ENCODE measurements at regions not wholly inside any gene's neighbourhood (a gene's known extent, or its start where the extent isn't known, plus 50 kb on each side); places are given as distances from the start of the nearest gene placed in this dataset.

GRCh38 chr17:77301694-77302266, 161.0 kb downstream of the SEC14L1 start:
- TF ChIP-seq CTCF (IDR thresholded peaks at IDR 0.05; ENCODE audit: poor library complexity, severe bottlenecking): no peak
- H3K4me1 ChIP-seq (ENCODE audit: insufficient read depth, poor library complexity, severe bottlenecking): peaks cover 43% of the 10 kb centered on the region
- ATAC-seq (ENCODE audit: low read depth): no peak

GRCh38 chr17:77302682-77303081, 161.9 kb downstream of the SEC14L1 start:
- ATAC-seq (ENCODE audit: low read depth) (no peak), DNase-seq (ENCODE audit: low spot score) (no peak)
- H3K4me3 ChIP-seq (ENCODE audit: severe bottlenecking): no peak overlapping the region
- peak overlapping the region; percentile 20 for H3K27ac ChIP-seq (ENCODE audit: poor library complexity, severe bottlenecking)
- no peak for TF ChIP-seq CTCF (IDR thresholded peaks at IDR 0.05; ENCODE audit: poor library complexity, severe bottlenecking)
- H3K27me3 ChIP-seq (ENCODE audit: insufficient read depth, poor library complexity, severe bottlenecking): no peaks in the 10 kb centered on the region
- H3K4me1 ChIP-seq (ENCODE audit: insufficient read depth, poor library complexity, severe bottlenecking): peaks cover 44% of the 10 kb centered on the region
- peaks cover 84% of the 10 kb centered on the region for H3K36me3 ChIP-seq (ENCODE audit: low read depth)
- H3K9me3 ChIP-seq (ENCODE audit: severe bottlenecking): no peaks in the 10 kb centered on the region

More at GRCh38 chr17:77301694-77302266, 161.0 kb downstream of the SEC14L1 start:
- Histone ChIP-seq H3K27ac (ENCODE audit: poor library complexity, severe bottlenecking) (no peak overlapping the region), H3K27me3 (ENCODE audit: insufficient read depth, poor library complexity, severe bottlenecking) (no peaks in the 10 kb centered on the region), H3K36me3 (ENCODE audit: low read depth) (peaks cover 84% of the 10 kb centered on the region), H3K9me3 (ENCODE audit: severe bottlenecking) (no peaks in the 10 kb centered on the region), H3K4me3 (ENCODE audit: severe bottlenecking) (no peak overlapping the region)
- DNase-seq (ENCODE audit: low spot score): no peak

- no peak for TF ChIP-seq CTCF (IDR thresholded peaks at IDR 0.05; ENCODE audit: poor library complexity, severe bottlenecking)
- peaks cover 44% of the 10 kb centered on the region for H3K4me1 ChIP-seq (ENCODE audit: insufficient read depth, poor library complexity, severe bottlenecking)
- peak overlapping the region; percentile 20 for H3K27ac ChIP-seq (ENCODE audit: poor library complexity, severe bottlenecking)
- H3K9me3 ChIP-seq (ENCODE audit: severe bottlenecking): no peaks in the 10 kb centered on the region
- ATAC-seq (ENCODE audit: low read depth): no peak
- H3K4me3 ChIP-seq (ENCODE audit: severe bottlenecking): no peak overlapping the region
- H3K36me3 ChIP-seq (ENCODE audit: low read depth): peaks cover 84% of the 10 kb centered on the region
- DNase-seq (ENCODE audit: low spot score): no peak
- no peaks in the 10 kb centered on the region for H3K27me3 ChIP-seq (ENCODE audit: insufficient read depth, poor library complexity, severe bottlenecking)
Measured at GRCh38 chr17:77303620-77304019, 162.9 kb downstream of the SEC14L1 start.

- TF ChIP-seq CTCF (IDR thresholded peaks at IDR 0.05; ENCODE audit: poor library complexity, severe bottlenecking): no peak
- Histone ChIP-seq H3K4me3 (ENCODE audit: severe bottlenecking) (no peak overlapping the region), H3K9me3 (ENCODE audit: severe bottlenecking) (no peaks in the 10 kb centered on the region), H3K4me1 (ENCODE audit: insufficient read depth, poor library complexity, severe bottlenecking) (peaks cover 44% of the 10 kb centered on the region), H3K36me3 (ENCODE audit: low read depth) (peaks cover 84% of the 10 kb centered on the region), H3K27me3 (ENCODE audit: insufficient read depth, poor library complexity, severe bottlenecking) (no peaks in the 10 kb centered on the region), H3K27ac (ENCODE audit: poor library complexity, severe bottlenecking) (peak overlapping the region; percentile 20)
- ATAC-seq (ENCODE audit: low read depth) (no peak; the same call in 2 of the 3 replicates), DNase-seq (ENCODE audit: low spot score) (no peak)
Measured at GRCh38 chr17:77304051-77304745, 163.4 kb downstream of the SEC14L1 start.

Measured in RWPE2 (cell line).